Prostate gland (tissue), 2 donors: ENCODE measurements at regions not wholly inside any gene's neighbourhood (a gene's known extent, or its start where the extent isn't known, plus 50 kb on each side); places are given as distances from the start of the nearest gene placed in this dataset.

Experiments
- DNase-seq: peaks from one replicate; pipeline ENCODE4 v3.0.0-alpha.2; 2019; ENCODE audit warnings: low spot score
- H3K27ac ChIP-seq, 2 donors: fragments of 200-600 bp; sonication (generic); 2 replicates each; pipeline ENCODE4 v1.5.1; 2017 to 2019
- H3K27me3 ChIP-seq: fragments of 200-600 bp; sonication (generic); replicated peaks from 2 replicates; pipeline ENCODE4 v1.5.1; 2019; ENCODE audit not compliant: insufficient read depth
- H3K36me3 ChIP-seq, 2 donors: fragments of 200-600 bp; sonication (generic); 1 replicate in 1 of 2; 2 replicates in 1 of 2; pipeline versions ENCODE4 v1.5.1 to v1.8.1; 2017 to 2019
- H3K4me1 ChIP-seq: fragments of 200-600 bp; sonication (generic); replicated peaks from 2 replicates; pipeline ENCODE4 v1.5.1; 2019
- H3K4me3 ChIP-seq, 2 donors: fragments of 200-600 bp; sonication (generic); 2 replicates each; pipeline ENCODE4 v1.5.1; 2017 to 2019
- H3K9me3 ChIP-seq: fragments of 200-600 bp; sonication (generic); 2 replicates; pipeline ENCODE4 v1.5.1; 2017
- CTCF ChIP-seq, 4 experiments: fragments of 200-600 bp in 2 of 4; fragments of 450-650 bp in 2 of 4; sonication (generic) in 2 of 4; IDR thresholded peaks; 1 replicate in 3 of 4; 2 replicates in 1 of 4; pipeline ENCODE4 v1.5.1; 2016 to 2019; ENCODE audit warnings: antibody characterized with exemption in 4 of 4, mild to moderate bottlenecking in 2 of 4, moderate library complexity in 2 of 4
- POLR2A ChIP-seq: fragments of 450-650 bp; IDR thresholded peaks from one replicate; pipeline ENCODE4 v1.6.1; 2016; ENCODE audit warnings: antibody characterized with exemption, mild to moderate bottlenecking
- POLR2AphosphoS5 ChIP-seq: sonication (generic); formaldehyde crosslinking; IDR thresholded peaks from one replicate; pipeline ENCODE4 v1.6.1; 2017; ENCODE audit warnings: antibody characterized with exemption
- WGBS: methylation state at CpG from one replicate; pipeline ENCODE4 v1.1.5; 2018; 5-methylcytosine and 5-hydroxymethylcytosine counted together
- intact Hi-C: fragments of 100-400 bp; cut with DNase I; formaldehyde crosslinking; loops from one replicate; pipeline ENCODE4 v1.14.2; 2022

- H3K36me3 ChIP-seq: no peaks in the 10 kb centered on the region
- intact Hi-C loops: no loop called here
- H3K4me1 ChIP-seq: no peaks in the 10 kb centered on the region
- no peak overlapping the region for H3K27ac ChIP-seq
- H3K27me3 ChIP-seq: no peaks in the 10 kb centered on the region
- WGBS: 91% methylated on average over 8 of the region's 8 CpGs
- no peaks in the 10 kb centered on the region for H3K9me3 ChIP-seq
- TF ChIP-seq POLR2AphosphoS5 (no peak), POLR2A (no peak), CTCF (IDR thresholded peaks at IDR 0.05) (no peak)
- DNase-seq: no peak
- H3K4me3 ChIP-seq: no peak overlapping the region
Observed at GRCh38 chr10:78262860-78263259, 229.2 kb downstream of the RPS24 start.

- no peak overlapping the region for H3K4me3 ChIP-seq
- no peaks in the 10 kb centered on the region for H3K9me3 ChIP-seq
- H3K4me1 ChIP-seq: no peaks in the 10 kb centered on the region
- H3K36me3 ChIP-seq: no peaks in the 10 kb centered on the region
- intact Hi-C loops: no loop called here
- TF ChIP-seq POLR2AphosphoS5: no peak
- no peaks in the 10 kb centered on the region for H3K27me3 ChIP-seq
- no peak overlapping the region for H3K27ac ChIP-seq
- WGBS: 79% methylated on average over 5 of the region's 5 CpGs
- DNase-seq: no peak
Observed at GRCh38 chr10:78263521-78263988, 229.9 kb downstream of the RPS24 start.

GRCh38 chr10:78264361-78264760, 230.7 kb downstream of the RPS24 start:
- H3K27me3 ChIP-seq: no peaks in the 10 kb centered on the region
- WGBS: 96% methylated on average over 3 of the region's 3 CpGs
- no peak overlapping the region for H3K4me3 ChIP-seq
- H3K36me3 ChIP-seq: no peaks in the 10 kb centered on the region
- no peaks in the 10 kb centered on the region for H3K9me3 ChIP-seq
- H3K27ac ChIP-seq: no peak overlapping the region
- no peak for DNase-seq
- no peaks in the 10 kb centered on the region for H3K4me1 ChIP-seq
- no peak for TF ChIP-seq POLR2A
- TF ChIP-seq POLR2AphosphoS5: no peak
- TF ChIP-seq CTCF (IDR thresholded peaks at IDR 0.05): no peak
- intact Hi-C loops: no loop called here

- peak; percentile 40 for TF ChIP-seq POLR2AphosphoS5
- no peak for TF ChIP-seq POLR2A
- no peak for TF ChIP-seq CTCF (IDR thresholded peaks at IDR 0.05)
- DNase-seq: no peak
- Histone ChIP-seq H3K9me3 (no peaks in the 10 kb centered on the region), H3K36me3 (no peaks in the 10 kb centered on the region), H3K4me1 (no peaks in the 10 kb centered on the region), H3K27ac (peak overlapping the region; percentile 27 to 54), H3K27me3 (no peaks in the 10 kb centered on the region), H3K4me3 (no peak overlapping the region)
- intact Hi-C loops: no loop called here
- WGBS: 60% methylated on average over 10 of the region's 10 CpGs
Observed at GRCh38 chr10:78266741-78267469, 233.2 kb downstream of the RPS24 start.

- TF ChIP-seq CTCF (IDR thresholded peaks at IDR 0.05) (no peak), POLR2A (no peak), POLR2AphosphoS5 (no peak)
- WGBS: 62% methylated on average over 3 of the region's 3 CpGs
- Histone ChIP-seq H3K27me3 (no peaks in the 10 kb centered on the region), H3K36me3 (no peaks in the 10 kb centered on the region), H3K9me3 (no peaks in the 10 kb centered on the region), H3K27ac (peak overlapping the region in 1 of 2 donors; percentile 27), H3K4me1 (no peaks in the 10 kb centered on the region), H3K4me3 (no peak overlapping the region)
- intact Hi-C loops: no loop called here
- DNase-seq: no peak
Observed at GRCh38 chr10:78267598-78267997, 233.9 kb downstream of the RPS24 start.
